ENCODE measurements at regions not wholly inside any gene's neighbourhood (a gene's known extent, or its start where the extent isn't known, plus 50 kb on each side); places are given as distances from the start of the nearest gene placed in this dataset.

- TF ChIP-seq HMGXB4 (CRISPR knock-in tag; IDR thresholded peaks at IDR 0.05; ENCODE audit: borderline replicate concordance) (no peak), SREBF2 (IDR thresholded peaks at IDR 0.05) (no peak), RFX5 (IDR thresholded peaks at IDR 0.05) (no peak), PHF8 (IDR thresholded peaks at IDR 0.05; ENCODE audit: borderline replicate concordance, low read depth) (no peak), JUNB (IDR thresholded peaks at IDR 0.05) (peak; percentile 79), GATA3 (IDR thresholded peaks at IDR 0.05; ENCODE audit: borderline replicate concordance) (peak; percentile 63), HOXA7 (CRISPR knock-in tag; IDR thresholded peaks at IDR 0.05) (no peak), BCL3 (IDR thresholded peaks at IDR 0.05) (0 out of 3 replicates have a peak, but pooled peaks have one; percentile 48), CEBPB (IDR thresholded peaks at IDR 0.05) (peak in 1 of 2 experiments; percentile 80; a peak in 1 of 4 replicates), CHD4 (IDR thresholded peaks at IDR 0.05; ENCODE audit: borderline replicate concordance) (no peak), POLR2AphosphoS2 (conservative IDR thresholded peaks at IDR 0.05; ENCODE audit: low read length) (no peak), CBX2 (IDR thresholded peaks at IDR 0.05; ENCODE audit: borderline replicate concordance, low read depth) (no peak), NR3C1 (IDR thresholded peaks at IDR 0.05) (no peak), CTCF (IDR thresholded peaks at IDR 0.05) (no peak), MAX (IDR thresholded peaks at IDR 0.05) (peak; percentile 25; the same call in 1 of the 2 replicates), ZC3H11A (IDR thresholded peaks at IDR 0.05) (no peak), FOSB (CRISPR knock-in tag; IDR thresholded peaks at IDR 0.05) (no peak), HES2 (IDR thresholded peaks at IDR 0.05) (no peak), ZSCAN20 (CRISPR knock-in tag; IDR thresholded peaks at IDR 0.05) (no peak)
These were observed 123.0 kb downstream of the WT1 start (continued) for GRCh38 chr11:32312206-32312817.

- no peak for TF ChIP-seq HOXA7 (CRISPR knock-in tag; IDR thresholded peaks at IDR 0.05)
- TF ChIP-seq MAX (IDR thresholded peaks at IDR 0.05), result peak; percentile 42; the same call in 1 of the 2 replicates
- TF ChIP-seq BCL3 (IDR thresholded peaks at IDR 0.05), result 0 out of 3 replicates have a peak, but pooled peaks have one; percentile 25
- no peak for TF ChIP-seq RNF2 (IDR thresholded peaks at IDR 0.05; ENCODE audit: borderline replicate concordance, low read depth)
- 0 out of 2 replicates have a peak, but pooled peaks have one; percentile 23 for TF ChIP-seq FOSL2 (IDR thresholded peaks at IDR 0.05)
- peak; percentile 78 for TF ChIP-seq FOSL2 (CRISPR knock-in tag; IDR thresholded peaks at IDR 0.05)
- peak; percentile 44 to 54 for TF ChIP-seq RAD21 (conservative IDR thresholded peaks at IDR 0.05 in 1 of 2, IDR thresholded peaks at IDR 0.05 in 1 of 2)
- peak; percentile 76; the same call in 1 of the 2 replicates for TF ChIP-seq HES2 (IDR thresholded peaks at IDR 0.05)
- TF ChIP-seq SMC3 (IDR thresholded peaks at IDR 0.05), result peak; percentile 69; the same call in 2 of the 3 replicates
- TF ChIP-seq FOSB (CRISPR knock-in tag; IDR thresholded peaks at IDR 0.05), result no peak
- TF ChIP-seq CTCF (IDR thresholded peaks at IDR 0.05), result peak; percentile 91
- TF ChIP-seq CEBPB (IDR thresholded peaks at IDR 0.05), result peak; percentile 92 to 97
- peak in 1 of 2 experiments; percentile 68; a peak in 3 of 5 replicates for TF ChIP-seq JUN (IDR thresholded peaks at IDR 0.05)
- H3K4me1 ChIP-seq, result peaks cover 41% of the 10 kb centered on the region
- FAIRE-seq (peak; percentile 77), DNase-seq (ENCODE audit: low read depth in 1 of 2, low spot score in 1 of 2) (peak; percentile 79 to 88), ATAC-seq (peak; percentile 89 to 94)
- 5% methylated on average over 12 of the region's 12 CpGs for whole genome bisulfite sequencing (ENCODE audit: missing lambda C conversion rate)
- peak overlapping the region; percentile 80 to 87 for H3K27ac ChIP-seq
- ChIA-PET POLR2A (interaction anchor here (0.8 to 1.1 kb wide), 3 partner anchors 9 to 21 kb away, joined by 3 to 5 read pairs (median 3); no protein-coding TSS in a partner anchor), CTCF (interaction anchor here (0.7 to 6.2 kb wide), 8 partner anchors 9 to 69 kb away, joined by 3 to 83 read pairs (median 5); no protein-coding TSS in a partner anchor)
- peak overlapping the region; percentile 18; the same call in 1 of the 3 replicates for H3K4me3 ChIP-seq
- peak overlapping the region; percentile 74 for H3K4me2 ChIP-seq
- no peaks in the 10 kb centered on the region for H3K9me3 ChIP-seq
These were observed 122.4 kb downstream of the WT1 start for GRCh38 chr11:32312865-32313403.

All from A549 (cell line).